Fibroblast of lung (primary cell): ENCODE measurements at regions not wholly inside any gene's neighbourhood (a gene's known extent, or its start where the extent isn't known, plus 50 kb on each side); places are given as distances from the start of the nearest gene placed in this dataset.
A peak's percentile ranks its signal among the peaks of the same experiment; 100 is the strongest.

ENCODE experiments used
- DNase-seq, 2 donors: peaks; one replicate each; pipeline versions ENCODE4 v3.0.0 to v3.0.0-alpha.2; 2010; ENCODE audit warnings: low read depth in 2 of 2
- H2AFZ ChIP-seq: 2 replicates; pipeline ENCODE4 v1.5.1; 2012; ENCODE audit warnings: low read length, control low read depth, inconsistent platforms
- H3K27ac ChIP-seq: 2 replicates; pipeline ENCODE4 v1.5.1; 2011; ENCODE audit warnings: low read length, control low read depth; ENCODE audit not compliant: insufficient read depth
- H3K27me3 ChIP-seq: 2 replicates; pipeline ENCODE4 v1.5.1; 2011; ENCODE audit warnings: mild to moderate bottlenecking, low read length; ENCODE audit not compliant: control insufficient read depth, insufficient read depth
- H3K36me3 ChIP-seq: 2 replicates; pipeline ENCODE4 v1.5.1; 2011; ENCODE audit warnings: low read length; ENCODE audit not compliant: control insufficient read depth, insufficient read depth
- H3K4me1 ChIP-seq: 2 replicates; pipeline ENCODE4 v1.5.1; 2011; ENCODE audit warnings: low read length; ENCODE audit not compliant: control insufficient read depth, insufficient read depth; ENCODE audit errors: extremely low read depth
- H3K4me2 ChIP-seq: 2 replicates; pipeline ENCODE4 v1.5.1; 2011; ENCODE audit warnings: low read length, control low read depth; ENCODE audit not compliant: insufficient read depth; ENCODE audit errors: extremely low read depth
- H3K4me3 ChIP-seq, 4 experiments: fragments of 200-600 bp in 1 of 4; sonication (generic) in 1 of 4; replicated peaks in 1 of 4; 2 replicates each; pipeline ENCODE4 v1.5.1; 2011 to 2016; ENCODE audit warnings: low read length in 4 of 4, low read depth in 3 of 4, mild to moderate bottlenecking in 3 of 4, control low read depth in 2 of 4, inconsistent platforms in 1 of 4, mixed read lengths in 1 of 4; ENCODE audit not compliant: insufficient read depth in 1 of 4; ENCODE audit errors: control extremely low read depth in 1 of 4
- H3K79me2 ChIP-seq: 2 replicates; pipeline ENCODE4 v1.5.1; 2012; ENCODE audit warnings: mild to moderate bottlenecking, low read length, inconsistent platforms; ENCODE audit not compliant: control insufficient read depth, insufficient read depth
- H3K9ac ChIP-seq: 2 replicates; pipeline ENCODE4 v1.5.1; 2011; ENCODE audit warnings: mild to moderate bottlenecking, low read length, control low read depth; ENCODE audit not compliant: insufficient read depth
- H3K9me3 ChIP-seq: 2 replicates; pipeline ENCODE4 v1.5.1; 2012; ENCODE audit warnings: low read depth, low read length; ENCODE audit not compliant: control insufficient read depth, insufficient read depth
- H4K20me1 ChIP-seq: 2 replicates; pipeline ENCODE4 v1.5.1; 2011; ENCODE audit warnings: low read length; ENCODE audit not compliant: control insufficient read depth, insufficient read depth; ENCODE audit errors: extremely low read depth
- EZH2 ChIP-seq: IDR thresholded peaks from 2 replicates; pipeline ENCODE4 v1.5.1; 2012; ENCODE audit warnings: low read length, control low read depth, mild to moderate bottlenecking; ENCODE audit errors: missing control alignments
- TF ChIP-seq, protein P1 (sequence below), 2 donors: IDR thresholded peaks in 1 of 2; conservative IDR thresholded peaks in 1 of 2; 1 replicate in 1 of 2; 2 replicates in 1 of 2; pipeline ENCODE4 v1.5.1; 2011 to 2012; ENCODE audit warnings: low read length in 2 of 2, control low read depth in 1 of 2, inconsistent platforms in 1 of 2, low read depth in 1 of 2, mild to moderate bottlenecking in 1 of 2

DNA sequence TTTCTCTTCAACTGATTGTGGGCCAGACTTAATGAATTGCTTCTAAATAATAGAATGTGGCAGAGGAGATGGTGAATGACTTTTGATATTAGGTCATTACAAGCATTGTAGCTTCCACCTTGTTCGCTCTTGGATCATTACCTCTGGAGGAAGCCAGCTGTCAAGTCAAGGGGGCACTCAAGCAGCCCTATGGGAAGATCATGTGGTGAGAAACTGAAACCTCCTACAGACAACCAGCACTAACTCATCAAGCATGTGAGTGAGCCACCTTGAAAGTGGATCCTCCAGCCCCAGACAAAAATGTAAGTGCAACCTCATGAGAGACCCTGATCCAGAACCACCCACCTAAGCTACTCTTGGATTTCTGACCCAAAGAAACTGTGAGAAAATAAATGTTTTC lies 109.8 kb upstream of the TBC1D5 start:
- no peak for TF ChIP-seq EZH2
- Histone ChIP-seq H3K27ac (no peak overlapping the region), H3K4me3 (no peak overlapping the region), H3K36me3 (no peaks in the 10 kb centered on the region), H3K9me3 (no peaks in the 10 kb centered on the region), H3K9ac (no peak overlapping the region), H3K27me3 (no peaks in the 10 kb centered on the region), H4K20me1 (no peaks in the 10 kb centered on the region), H3K79me2 (no peaks in the 10 kb centered on the region), H3K4me2 (no peak overlapping the region), H2AFZ (no peak overlapping the region), H3K4me1 (no peaks in the 10 kb centered on the region)
- DNase-seq = no peak

DNA sequence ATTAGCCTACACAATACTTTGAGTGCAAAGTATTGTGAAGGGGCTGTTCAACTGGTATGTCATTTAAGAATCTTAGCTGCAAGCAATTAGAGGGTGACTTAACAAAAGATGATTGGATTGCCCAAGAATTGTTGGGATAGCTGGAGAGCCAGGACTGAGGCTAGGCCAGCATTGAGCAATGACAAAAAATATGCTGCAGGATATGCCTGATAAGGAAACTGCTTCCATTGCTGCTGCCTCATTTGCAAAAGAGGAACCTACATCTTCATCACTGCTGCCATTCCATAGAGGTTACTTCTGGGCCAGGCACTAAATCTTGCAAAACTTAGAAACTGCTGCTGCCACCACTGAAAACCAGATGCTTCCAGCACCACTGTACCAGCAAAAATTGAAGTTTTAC lies 108.0 kb upstream of the TBC1D5 start:
- DNase-seq = peak in 1 of 2 donors; percentile 42
- H3K4me1 ChIP-seq = no peaks in the 10 kb centered on the region

DNA sequence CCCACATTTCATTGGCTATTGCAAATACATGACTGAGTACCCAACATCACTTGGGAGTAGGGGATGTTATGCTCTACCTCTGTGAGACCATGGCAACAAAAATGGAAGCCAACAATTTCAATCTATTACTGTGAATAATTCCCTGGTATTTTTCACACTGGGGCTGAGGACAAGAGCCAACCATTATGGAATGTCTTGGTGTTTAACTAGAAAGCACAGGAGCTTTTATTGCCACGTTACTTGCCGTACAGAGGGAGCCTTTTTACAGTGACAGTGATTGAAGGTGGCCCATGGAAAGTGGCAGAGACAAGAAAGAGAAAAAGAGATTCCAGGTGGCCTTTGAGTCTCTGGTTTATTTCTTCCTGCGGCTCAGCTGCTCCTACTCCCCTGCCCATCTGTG lies 105.7 kb upstream of the TBC1D5 start:
- H3K4me2 ChIP-seq = no peak overlapping the region
- H3K27ac ChIP-seq = no peak overlapping the region
- DNase-seq = no peak
- H3K4me1 ChIP-seq = no peaks in the 10 kb centered on the region
- H3K9ac ChIP-seq = no peak overlapping the region
- no peak overlapping the region for H2AFZ ChIP-seq
- H3K4me3 ChIP-seq = no peak overlapping the region
- no peaks in the 10 kb centered on the region for H3K9me3 ChIP-seq
- no peaks in the 10 kb centered on the region for H4K20me1 ChIP-seq
- no peaks in the 10 kb centered on the region for H3K79me2 ChIP-seq
- TF ChIP-seq EZH2 = no peak
- TF ChIP-seq, protein P1, sequence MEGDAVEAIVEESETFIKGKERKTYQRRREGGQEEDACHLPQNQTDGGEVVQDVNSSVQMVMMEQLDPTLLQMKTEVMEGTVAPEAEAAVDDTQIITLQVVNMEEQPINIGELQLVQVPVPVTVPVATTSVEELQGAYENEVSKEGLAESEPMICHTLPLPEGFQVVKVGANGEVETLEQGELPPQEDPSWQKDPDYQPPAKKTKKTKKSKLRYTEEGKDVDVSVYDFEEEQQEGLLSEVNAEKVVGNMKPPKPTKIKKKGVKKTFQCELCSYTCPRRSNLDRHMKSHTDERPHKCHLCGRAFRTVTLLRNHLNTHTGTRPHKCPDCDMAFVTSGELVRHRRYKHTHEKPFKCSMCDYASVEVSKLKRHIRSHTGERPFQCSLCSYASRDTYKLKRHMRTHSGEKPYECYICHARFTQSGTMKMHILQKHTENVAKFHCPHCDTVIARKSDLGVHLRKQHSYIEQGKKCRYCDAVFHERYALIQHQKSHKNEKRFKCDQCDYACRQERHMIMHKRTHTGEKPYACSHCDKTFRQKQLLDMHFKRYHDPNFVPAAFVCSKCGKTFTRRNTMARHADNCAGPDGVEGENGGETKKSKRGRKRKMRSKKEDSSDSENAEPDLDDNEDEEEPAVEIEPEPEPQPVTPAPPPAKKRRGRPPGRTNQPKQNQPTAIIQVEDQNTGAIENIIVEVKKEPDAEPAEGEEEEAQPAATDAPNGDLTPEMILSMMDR (conservative IDR thresholded peaks at IDR 0.05 in 1 of 2, IDR thresholded peaks at IDR 0.05 in 1 of 2; ENCODE audit: low read depth in 1 of 2, low read length in 2 of 2) = no peak
- H3K36me3 ChIP-seq = no peaks in the 10 kb centered on the region
- no peaks in the 10 kb centered on the region for H3K27me3 ChIP-seq

More for the DNA sequence above, 108.0 kb upstream of the TBC1D5 start:
- Histone ChIP-seq H3K9ac (no peak overlapping the region), H3K79me2 (no peaks in the 10 kb centered on the region), H4K20me1 (no peaks in the 10 kb centered on the region), H3K4me2 (no peak overlapping the region), H3K27me3 (no peaks in the 10 kb centered on the region), H3K9me3 (no peaks in the 10 kb centered on the region), H3K36me3 (no peaks in the 10 kb centered on the region), H3K27ac (no peak overlapping the region), H3K4me3 (no peak overlapping the region), H2AFZ (no peak overlapping the region)
- TF ChIP-seq, protein P1 (conservative IDR thresholded peaks at IDR 0.05 in 1 of 2, IDR thresholded peaks at IDR 0.05 in 1 of 2; ENCODE audit: low read depth in 1 of 2, low read length in 2 of 2) = no peak
- TF ChIP-seq EZH2 = no peak
